ENCODE measurements at regions not wholly inside any gene's neighbourhood (a gene's known extent, or its start where the extent isn't known, plus 50 kb on each side); places are given as distances from the start of the nearest gene placed in this dataset.

DNA sequence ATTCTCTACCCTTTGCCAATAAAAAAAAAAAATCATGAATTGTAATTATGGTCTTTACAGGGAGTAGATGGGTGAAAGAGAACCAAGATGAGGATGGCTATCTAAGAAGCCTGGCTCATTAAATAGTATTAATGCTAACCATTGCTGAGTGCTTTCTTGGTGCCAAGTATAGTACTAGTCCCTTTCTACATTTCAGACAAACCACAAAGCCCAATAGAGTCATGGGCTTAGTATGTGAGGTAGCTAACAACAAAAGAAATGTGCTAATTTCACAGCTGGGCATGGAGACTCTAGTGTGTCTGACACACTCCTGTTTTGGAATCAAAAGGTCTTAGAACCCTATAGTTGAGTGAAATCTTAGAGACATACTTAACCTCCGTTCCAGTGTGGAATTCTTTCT lies 84.5 kb upstream of the ESRRG start:
- TF ChIP-seq CTCF (IDR thresholded peaks at IDR 0.05; ENCODE audit: low read depth, low read length, poor library complexity, severe bottlenecking) (no peak), EZH2phosphoT487 (IDR thresholded peaks at IDR 0.05; ENCODE audit: borderline replicate concordance, low read length) (no peak)

All from DOHH2 (cell line).